GM12878 (cell line): ENCODE measurements at regions not wholly inside any gene's neighbourhood (a gene's known extent, or its start where the extent isn't known, plus 50 kb on each side); places are given as distances from the start of the nearest gene placed in this dataset.

ENCODE experiments used
- ATAC-seq: fragments of 200-7000 bp; cut with Tn5 transposase; 3 replicates; pipeline ENCODE4 v1.9.1; 2020; ENCODE audit warnings: mild to moderate bottlenecking, moderate library complexity
- BruUV-seq: library from RNA; stranded (reverse); fragments of 400-500 nt; replicated peaks from 2 replicates; lab custom pipeline; 2021; lab: Mats Ljungman, UMichigan
- CTCF ChIA-PET: fragments of 300-600 bp; sonication (Branson Sonifier 250); formaldehyde crosslinking; extraction: SDS; loops from one replicate; lab custom pipeline; 2021; ENCODE audit warnings: inconsistent platforms; lab: Yijun Ruan, JAX
- POLR2A ChIA-PET: fragments of 350-600 bp; formaldehyde crosslinking; extraction: SDS; loops from one replicate; lab custom pipeline; 2021; ENCODE audit warnings: inconsistent platforms; lab: Charles Lee
- RAD21 ChIA-PET: fragments of 300-600 bp; sonication (Branson Sonifier 250); formaldehyde crosslinking; loops from one replicate; lab custom pipeline; 2023; ENCODE audit warnings: antibody characterized with exemption; ENCODE audit not compliant: unreplicated experiment; lab: Charles Lee
- SMC1A ChIA-PET: fragments of 300-600 bp; sonication (Branson Sonifier 250); formaldehyde crosslinking; loops from one replicate; lab custom pipeline; 2023; ENCODE audit not compliant: unreplicated experiment, uncharacterized antibody; lab: Charles Lee
- DNase-seq: peaks from one replicate; pipeline ENCODE4 v3.0.0-alpha.2; 2011; ENCODE audit warnings: low read depth, low spot score
- FAIRE-seq: peaks from 3 replicates; lab custom pipeline; 2011; peaks lifted over from hg19 to GRCh38; lab: Jason Lieb, UNC
- H2AFZ ChIP-seq: 2 replicates; pipeline ENCODE4 v1.6.0; 2011; ENCODE audit warnings: low read depth, low read length, control low read depth; ENCODE audit not compliant: control insufficient read depth
- H3K27ac ChIP-seq: 2 replicates; pipeline ENCODE4 v1.5.1; 2011; ENCODE audit warnings: control low read depth; ENCODE audit not compliant: control insufficient read depth, insufficient read depth
- H3K27me3 ChIP-seq, 2 experiments: replicated peaks in 1 of 2; 2 replicates each; pipeline versions ENCODE4 v1.6.0 to v1.6.1; 2011; ENCODE audit warnings: low read length in 1 of 2; ENCODE audit not compliant: control insufficient read depth in 2 of 2, insufficient read depth in 2 of 2
- H3K36me3 ChIP-seq, 2 experiments: 2 replicates each; pipeline ENCODE4 v1.5.1; 2011; ENCODE audit warnings: low read length in 1 of 2; ENCODE audit not compliant: control insufficient read depth in 2 of 2, insufficient read depth in 2 of 2
- H3K4me1 ChIP-seq: 2 replicates; pipeline ENCODE4 v1.6.1; 2011; ENCODE audit warnings: mild to moderate bottlenecking, low read length, moderate library complexity, mixed read lengths; ENCODE audit not compliant: control insufficient read depth, insufficient read depth
- H3K4me2 ChIP-seq: 2 replicates; pipeline ENCODE4 v1.6.0; 2011; ENCODE audit warnings: control low read depth; ENCODE audit not compliant: control insufficient read depth, insufficient read depth
- H3K4me3 ChIP-seq: fragments of 200-600 bp; sonication (generic); 2 replicates; pipeline ENCODE4 v1.5.1; 2016
- H3K79me2 ChIP-seq: 2 replicates; pipeline ENCODE4 v1.6.0; 2011; ENCODE audit warnings: low read length; ENCODE audit not compliant: control insufficient read depth, insufficient read depth
- H3K9ac ChIP-seq: 2 replicates; pipeline ENCODE4 v1.8.0; 2011; ENCODE audit warnings: low read length, control low read depth, mixed read lengths; ENCODE audit not compliant: control insufficient read depth, insufficient read depth
- H3K9me3 ChIP-seq: replicated peaks from 3 replicates; pipeline ENCODE4 v1.5.1; 2011; ENCODE audit warnings: mild to moderate bottlenecking, low read length; ENCODE audit not compliant: control insufficient read depth, insufficient read depth
- H4K20me1 ChIP-seq: 2 replicates; pipeline ENCODE4 v1.6.0; 2011; ENCODE audit not compliant: control insufficient read depth, insufficient read depth
- CHD1 ChIP-seq: IDR thresholded peaks from 2 replicates; pipeline ENCODE4 v1.6.1; 2012; ENCODE audit warnings: low read depth, low read length, improper control_type of control experiment
- FOS ChIP-seq: IDR thresholded peaks from 3 replicates; pipeline ENCODE4 v1.6.1; 2011; ENCODE audit warnings: borderline replicate concordance; ENCODE audit not compliant: insufficient read length; ENCODE audit errors: extremely low read depth
- IKZF2 ChIP-seq, 2 experiments: fragments of 450-650 bp; IDR thresholded peaks; 2 replicates each; pipeline ENCODE4 v1.6.1; 2017; ENCODE audit warnings: mild to moderate bottlenecking in 2 of 2, moderate library complexity in 2 of 2
- KDM1A ChIP-seq: fragments of 200-600 bp; sonication (generic); IDR thresholded peaks from 2 replicates; pipeline ENCODE4 v1.6.1; 2016; ENCODE audit warnings: borderline replicate concordance
- PAX8 ChIP-seq: fragments of 450-650 bp; IDR thresholded peaks from 2 replicates; pipeline ENCODE4 v1.6.1; 2017; ENCODE audit warnings: mild to moderate bottlenecking, moderate library complexity
- POLR2A ChIP-seq: IDR thresholded peaks from 2 replicates; pipeline ENCODE4 v1.6.1; 2011; ENCODE audit warnings: low read depth, mild to moderate bottlenecking, low read length
- POU2F2 ChIP-seq: IDR thresholded peaks from 3 replicates; pipeline ENCODE4 v1.6.1; 2011; ENCODE audit warnings: low read depth, mild to moderate bottlenecking, low read length, borderline replicate concordance
- RFX5 ChIP-seq: IDR thresholded peaks from 2 replicates; pipeline ENCODE4 v1.6.1; 2011; ENCODE audit warnings: low read depth, low read length, improper control_type of control experiment
- SMC3 ChIP-seq: IDR thresholded peaks from 2 replicates; pipeline ENCODE4 v1.6.1; 2011; ENCODE audit warnings: low read length, improper control_type of control experiment, borderline replicate concordance
- ZZZ3 ChIP-seq: IDR thresholded peaks from 2 replicates; pipeline ENCODE4 v1.6.1; 2011; ENCODE audit warnings: low read depth; ENCODE audit not compliant: control insufficient read depth, insufficient read length
- WGBS: methylation state at CpG from one replicate; pipeline ENCODE4 v1.1.6; 2016; ENCODE audit warnings: low lambda C conversion rate; ENCODE audit not compliant: insufficient replicate concordance, insufficient coverage; ENCODE audit errors: missing lambda C conversion rate; 5-methylcytosine and 5-hydroxymethylcytosine counted together
- in situ Hi-C: fragments of 300-500 bp; cut with MboI; formaldehyde crosslinking; loops from 9 replicates; pipeline ENCODE4 v1.14.3; 2018; ENCODE audit warnings: mixed read lengths
- intact Hi-C: fragments of 100-400 bp; cut with micrococcal nuclease; formaldehyde crosslinking; loops from one replicate; pipeline ENCODE4 v1.14.2; 2022; ENCODE audit not compliant: unreplicated experiment
- TF ChIP-seq, protein P1 (sequence below): IDR thresholded peaks from 2 replicates; pipeline ENCODE4 v1.6.1; 2011; ENCODE audit warnings: low read depth, low read length, improper control_type of control experiment, borderline replicate concordance
- TF ChIP-seq, protein P2 (sequence below): fragments of 450-650 bp; formaldehyde crosslinking; IDR thresholded peaks from 2 replicates; pipeline ENCODE4 v1.4.0; 2020; ENCODE audit warnings: mild to moderate bottlenecking, moderate library complexity
- TF ChIP-seq, protein P3 (sequence below): fragments of 450-650 bp; IDR thresholded peaks from 2 replicates; pipeline ENCODE4 v1.6.1; 2017; ENCODE audit warnings: antibody characterized with exemption, mild to moderate bottlenecking, moderate library complexity

DNA sequence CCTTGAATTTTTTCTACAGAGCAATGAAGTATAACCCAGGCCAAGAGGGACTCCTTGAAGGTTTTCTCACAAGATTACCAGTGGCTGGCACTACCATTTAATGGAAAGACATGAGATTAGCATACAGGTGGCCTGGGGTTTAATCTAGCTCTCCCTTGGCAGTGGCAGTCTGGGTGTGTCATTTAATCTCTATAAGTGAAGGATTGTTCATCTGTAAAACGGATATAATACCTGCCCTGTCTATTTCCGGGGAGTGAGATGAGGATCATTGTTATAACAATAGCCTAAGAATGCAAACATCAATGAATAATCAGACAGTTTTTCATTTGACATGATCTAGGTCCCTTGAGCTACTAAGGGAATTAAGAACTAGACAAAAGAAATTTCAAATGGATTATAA is 168.7 kb upstream of the CPNE8 start (continued):
- TF ChIP-seq, protein P1, sequence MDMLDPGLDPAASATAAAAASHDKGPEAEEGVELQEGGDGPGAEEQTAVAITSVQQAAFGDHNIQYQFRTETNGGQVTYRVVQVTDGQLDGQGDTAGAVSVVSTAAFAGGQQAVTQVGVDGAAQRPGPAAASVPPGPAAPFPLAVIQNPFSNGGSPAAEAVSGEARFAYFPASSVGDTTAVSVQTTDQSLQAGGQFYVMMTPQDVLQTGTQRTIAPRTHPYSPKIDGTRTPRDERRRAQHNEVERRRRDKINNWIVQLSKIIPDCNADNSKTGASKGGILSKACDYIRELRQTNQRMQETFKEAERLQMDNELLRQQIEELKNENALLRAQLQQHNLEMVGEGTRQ = no peak
- no peak for TF ChIP-seq IKZF2 (IDR thresholded peaks at IDR 0.05)
- TF ChIP-seq ZZZ3 = no peak
- TF ChIP-seq PAX8 = no peak
- TF ChIP-seq FOS = no peak
- TF ChIP-seq SMC3 = no peak

DNA sequence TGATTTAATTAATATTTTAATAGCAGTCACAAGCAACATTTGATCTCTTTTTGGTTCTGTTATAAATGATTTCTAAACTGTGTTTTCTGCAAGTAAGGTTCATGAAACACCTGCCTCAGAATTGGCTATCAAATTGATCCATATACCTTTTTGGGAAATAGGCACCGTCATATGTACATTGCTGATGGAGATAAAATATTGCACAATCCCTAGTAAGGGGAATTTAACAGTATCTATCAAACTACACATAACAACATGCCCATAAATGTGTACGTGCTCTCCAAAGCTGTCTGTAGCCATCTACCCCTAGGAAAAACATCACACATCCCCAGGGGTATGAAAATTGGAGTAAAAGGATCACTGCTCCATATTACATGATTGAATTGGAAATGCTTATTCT is 167.3 kb upstream of the CPNE8 start:
- Histone ChIP-seq H3K79me2 (no peaks in the 10 kb centered on the region), H2AFZ (no peak overlapping the region), H3K4me3 (no peak overlapping the region), H3K4me2 (no peak overlapping the region), H3K4me1 (no peaks in the 10 kb centered on the region), H3K27ac (no peak overlapping the region), H3K9ac (no peak overlapping the region), H3K27me3 (no peaks in the 10 kb centered on the region), H4K20me1 (no peaks in the 10 kb centered on the region), H3K36me3 (no peaks in the 10 kb centered on the region), H3K9me3 (no peaks in the 10 kb centered on the region)
- POLR2A ChIA-PET = no interaction called here
- no peak for TF ChIP-seq POU2F2
- no peak for TF ChIP-seq POLR2A
- TF ChIP-seq RFX5 = no peak
- TF ChIP-seq, protein P2, sequence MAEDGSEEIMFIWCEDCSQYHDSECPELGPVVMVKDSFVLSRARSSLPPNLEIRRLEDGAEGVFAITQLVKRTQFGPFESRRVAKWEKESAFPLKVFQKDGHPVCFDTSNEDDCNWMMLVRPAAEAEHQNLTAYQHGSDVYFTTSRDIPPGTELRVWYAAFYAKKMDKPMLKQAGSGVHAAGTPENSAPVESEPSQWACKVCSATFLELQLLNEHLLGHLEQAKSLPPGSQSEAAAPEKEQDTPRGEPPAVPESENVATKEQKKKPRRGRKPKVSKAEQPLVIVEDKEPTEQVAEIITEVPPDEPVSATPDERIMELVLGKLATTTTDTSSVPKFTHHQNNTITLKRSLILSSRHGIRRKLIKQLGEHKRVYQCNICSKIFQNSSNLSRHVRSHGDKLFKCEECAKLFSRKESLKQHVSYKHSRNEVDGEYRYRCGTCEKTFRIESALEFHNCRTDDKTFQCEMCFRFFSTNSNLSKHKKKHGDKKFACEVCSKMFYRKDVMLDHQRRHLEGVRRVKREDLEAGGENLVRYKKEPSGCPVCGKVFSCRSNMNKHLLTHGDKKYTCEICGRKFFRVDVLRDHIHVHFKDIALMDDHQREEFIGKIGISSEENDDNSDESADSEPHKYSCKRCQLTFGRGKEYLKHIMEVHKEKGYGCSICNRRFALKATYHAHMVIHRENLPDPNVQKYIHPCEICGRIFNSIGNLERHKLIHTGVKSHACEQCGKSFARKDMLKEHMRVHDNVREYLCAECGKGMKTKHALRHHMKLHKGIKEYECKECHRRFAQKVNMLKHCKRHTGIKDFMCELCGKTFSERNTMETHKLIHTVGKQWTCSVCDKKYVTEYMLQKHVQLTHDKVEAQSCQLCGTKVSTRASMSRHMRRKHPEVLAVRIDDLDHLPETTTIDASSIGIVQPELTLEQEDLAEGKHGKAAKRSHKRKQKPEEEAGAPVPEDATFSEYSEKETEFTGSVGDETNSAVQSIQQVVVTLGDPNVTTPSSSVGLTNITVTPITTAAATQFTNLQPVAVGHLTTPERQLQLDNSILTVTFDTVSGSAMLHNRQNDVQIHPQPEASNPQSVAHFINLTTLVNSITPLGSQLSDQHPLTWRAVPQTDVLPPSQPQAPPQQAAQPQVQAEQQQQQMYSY (CRISPR knock-in tag) = no peak
- TF ChIP-seq CHD1 = no peak
- TF ChIP-seq, protein P3, sequence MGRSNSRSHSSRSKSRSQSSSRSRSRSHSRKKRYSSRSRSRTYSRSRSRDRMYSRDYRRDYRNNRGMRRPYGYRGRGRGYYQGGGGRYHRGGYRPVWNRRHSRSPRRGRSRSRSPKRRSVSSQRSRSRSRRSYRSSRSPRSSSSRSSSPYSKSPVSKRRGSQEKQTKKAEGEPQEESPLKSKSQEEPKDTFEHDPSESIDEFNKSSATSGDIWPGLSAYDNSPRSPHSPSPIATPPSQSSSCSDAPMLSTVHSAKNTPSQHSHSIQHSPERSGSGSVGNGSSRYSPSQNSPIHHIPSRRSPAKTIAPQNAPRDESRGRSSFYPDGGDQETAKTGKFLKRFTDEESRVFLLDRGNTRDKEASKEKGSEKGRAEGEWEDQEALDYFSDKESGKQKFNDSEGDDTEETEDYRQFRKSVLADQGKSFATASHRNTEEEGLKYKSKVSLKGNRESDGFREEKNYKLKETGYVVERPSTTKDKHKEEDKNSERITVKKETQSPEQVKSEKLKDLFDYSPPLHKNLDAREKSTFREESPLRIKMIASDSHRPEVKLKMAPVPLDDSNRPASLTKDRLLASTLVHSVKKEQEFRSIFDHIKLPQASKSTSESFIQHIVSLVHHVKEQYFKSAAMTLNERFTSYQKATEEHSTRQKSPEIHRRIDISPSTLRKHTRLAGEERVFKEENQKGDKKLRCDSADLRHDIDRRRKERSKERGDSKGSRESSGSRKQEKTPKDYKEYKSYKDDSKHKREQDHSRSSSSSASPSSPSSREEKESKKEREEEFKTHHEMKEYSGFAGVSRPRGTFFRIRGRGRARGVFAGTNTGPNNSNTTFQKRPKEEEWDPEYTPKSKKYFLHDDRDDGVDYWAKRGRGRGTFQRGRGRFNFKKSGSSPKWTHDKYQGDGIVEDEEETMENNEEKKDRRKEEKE = no peak
- no peak for TF ChIP-seq KDM1A
- RAD21 ChIA-PET = no interaction called here
- intact Hi-C loops (no loop called here), in situ Hi-C loops (no loop called here)
- DNase-seq = no peak
- no peak for ATAC-seq
- no TSS peak for BruUV-seq
- FAIRE-seq = no peak
- CTCF ChIA-PET = interaction anchor here (0.6 to 1.2 kb wide), 3 partner anchors 15 to 151 kb away, joined by 3 to 6 read pairs (median 4); no protein-coding TSS in a partner anchor
- SMC1A ChIA-PET = interaction anchor here (1.5 kb wide), 1 partner anchor 151 kb away, joined by 3 read pairs; no protein-coding TSS in a partner anchor
- WGBS = 3% methylated on average over 2 of the region's 2 CpGs
